Aorta (tissue), 5 donors: ENCODE measurements at regions not wholly inside any gene's neighbourhood (a gene's known extent, or its start where the extent isn't known, plus 50 kb on each side); places are given as distances from the start of the nearest gene placed in this dataset.

Source experiments
- ATAC-seq: fragments of 200-7000 bp; cut with Tn5 transposase; one replicate; pipeline ENCODE4 v1.9.1; 2022; ENCODE audit warnings: moderate library complexity; ENCODE audit not compliant: low FRiP score
- DNase-seq, 2 donors: peaks; one replicate each; pipeline ENCODE4 v3.0.0-alpha.2; 2020
- H3K27ac ChIP-seq, 2 donors: one replicate each; pipeline ENCODE4 v1.5.1; 2013; ENCODE audit warnings: low read length in 2 of 2, mild to moderate bottlenecking in 2 of 2, moderate library complexity in 2 of 2, control low read depth in 1 of 2, inconsistent platforms in 1 of 2, low read depth in 1 of 2
- H3K27me3 ChIP-seq, 2 donors: one replicate each; pipeline ENCODE4 v1.6.1; 2013; ENCODE audit warnings: control low read depth in 1 of 2, low read length in 1 of 2, mild to moderate bottlenecking in 1 of 2, moderate library complexity in 1 of 2; ENCODE audit not compliant: insufficient read depth in 2 of 2, control insufficient read depth in 1 of 2
- H3K36me3 ChIP-seq, 2 donors: one replicate each; pipeline ENCODE4 v1.6.1; 2013; ENCODE audit warnings: control low read depth in 1 of 2, low read length in 1 of 2, mild to moderate bottlenecking in 1 of 2; ENCODE audit not compliant: insufficient read depth in 2 of 2, control insufficient read depth in 1 of 2
- H3K4me1 ChIP-seq, 2 donors: one replicate each; pipeline ENCODE4 v1.6.1; 2013; ENCODE audit warnings: low read length in 2 of 2, control low read depth in 1 of 2, mild to moderate bottlenecking in 1 of 2, moderate library complexity in 1 of 2; ENCODE audit not compliant: insufficient read depth in 2 of 2, control insufficient read depth in 1 of 2
- H3K4me3 ChIP-seq, 2 donors: one replicate each; pipeline ENCODE4 v1.5.1; 2013; ENCODE audit warnings: low read length in 2 of 2, control low read depth in 1 of 2, mild to moderate bottlenecking in 1 of 2
- H3K9me3 ChIP-seq: one replicate; pipeline ENCODE4 v1.6.1; 2013; ENCODE audit warnings: mild to moderate bottlenecking, low read length; ENCODE audit not compliant: control insufficient read depth
- WGBS, 2 donors: extraction: QIAGEN DNeasy Blood & Tissue Kit; methylation state at CpG; one replicate each; pipeline ENCODE4 v1.1.7; 2013; 5-methylcytosine and 5-hydroxymethylcytosine counted together
- intact Hi-C, 2 donors: fragments of 100-400 bp; cut with DNase I; formaldehyde crosslinking; loops; one replicate each; pipeline versions ENCODE4 v1.14.2 to v1.15.0; 2022
- donor health status: healthy with polysubstance abuse.
- donor health status: Bipolar disorder and iron deficiency.
- donor health status: DM: no; HTN: no; CAD: no.
- donor health status: DM: no; HTN: no; CAD: no.
- donor health status: DM: yes; HTN: yes; CAD: no.

DNA sequence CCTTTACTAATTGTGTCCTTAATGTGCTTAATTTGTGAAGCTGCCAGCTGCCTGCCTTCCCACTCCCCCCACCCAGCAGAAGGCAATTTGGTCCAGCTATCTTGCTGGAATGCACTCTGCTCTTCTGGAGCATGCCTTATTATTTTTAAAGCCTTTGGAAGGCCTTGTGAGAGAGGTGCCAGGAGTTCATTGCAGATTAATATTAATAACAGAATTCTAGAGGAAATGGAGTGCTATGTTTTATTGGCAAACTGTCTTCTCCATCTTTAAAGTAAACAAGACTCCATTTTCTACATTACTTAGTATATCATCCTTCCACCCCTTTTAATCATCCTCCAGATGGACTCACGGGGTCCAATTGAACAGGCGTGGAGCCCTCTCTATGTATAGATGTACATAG, 50.8 kb upstream of the ZNF32 start:
- H3K9me3 ChIP-seq, result no peaks in the 10 kb centered on the region
- intact Hi-C loops, result loop anchor here in 1 of 2 donors (10.0 kb wide), 1 partner anchor 125 kb away; no protein-coding TSS in a partner anchor
- WGBS, 2 donors, result 83 to 96% methylated on average over 2 of the region's 2 CpGs
- DNase-seq, result no peak
- H3K27me3 ChIP-seq, result no peaks in the 10 kb centered on the region
- ATAC-seq, result no peak
- no peak overlapping the region for H3K4me3 ChIP-seq
- no peaks in the 10 kb centered on the region for H3K4me1 ChIP-seq
- no peaks in the 10 kb centered on the region for H3K36me3 ChIP-seq
- no peak overlapping the region for H3K27ac ChIP-seq
